ENCODE measurements at regions not wholly inside any gene's neighbourhood (a gene's known extent, or its start where the extent isn't known, plus 50 kb on each side); places are given as distances from the start of the nearest gene placed in this dataset.

GRCh38 chr1:222910699-222911098 lies 95.9 kb downstream of the DISP1 start:
- no peak for DNase-seq (ENCODE audit: low read depth in 4 of 4, low spot score in 2 of 4)

DNA sequence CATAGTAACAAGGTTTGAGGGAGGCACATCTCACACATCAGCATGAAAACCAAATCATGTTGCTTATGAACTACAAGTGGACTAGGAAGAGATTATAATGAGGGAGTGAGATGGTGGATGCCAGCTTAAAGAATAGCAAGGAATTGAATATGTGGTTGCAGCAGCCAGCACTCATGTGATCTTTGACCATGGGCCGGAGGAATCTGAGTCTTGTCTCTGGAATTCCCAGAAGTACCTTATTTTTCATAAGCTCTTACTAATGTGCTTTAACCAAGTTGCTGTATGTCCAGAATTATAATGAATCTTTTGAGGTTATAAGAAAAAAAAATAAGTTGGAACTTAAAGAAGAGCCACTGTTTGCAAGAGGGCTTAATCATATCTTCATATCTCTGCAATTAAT lies 97.0 kb downstream of the DISP1 start:
- no peak for DNase-seq (ENCODE audit: low read depth in 4 of 4, low spot score in 2 of 4)

DNA sequence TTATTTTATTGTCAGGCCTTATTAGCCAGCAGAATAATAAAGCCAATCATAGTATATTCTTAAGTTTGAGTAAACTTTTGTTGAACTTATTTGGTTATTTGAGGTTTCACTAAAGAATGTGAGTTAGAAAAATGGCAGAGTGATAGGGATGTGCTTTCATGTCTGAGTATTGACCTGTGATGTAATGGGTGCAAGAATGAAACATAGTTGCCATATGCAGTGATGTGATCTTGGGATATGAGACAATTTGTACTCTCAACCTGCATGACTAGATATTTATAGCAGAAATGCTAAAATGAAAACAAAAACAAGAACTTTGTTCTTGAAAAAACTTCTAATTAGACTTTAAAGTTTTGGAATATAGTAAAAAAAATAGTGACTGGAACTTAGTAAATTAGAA lies 97.9 kb downstream of the DISP1 start:
- no peak for DNase-seq (ENCODE audit: low read depth in 4 of 4, low spot score in 2 of 4)

GRCh38 chr1:222914861-222915632 lies 100.2 kb downstream of the DISP1 start:
- no peak for DNase-seq (ENCODE audit: low read depth in 4 of 4, low spot score in 2 of 4)

DNA sequence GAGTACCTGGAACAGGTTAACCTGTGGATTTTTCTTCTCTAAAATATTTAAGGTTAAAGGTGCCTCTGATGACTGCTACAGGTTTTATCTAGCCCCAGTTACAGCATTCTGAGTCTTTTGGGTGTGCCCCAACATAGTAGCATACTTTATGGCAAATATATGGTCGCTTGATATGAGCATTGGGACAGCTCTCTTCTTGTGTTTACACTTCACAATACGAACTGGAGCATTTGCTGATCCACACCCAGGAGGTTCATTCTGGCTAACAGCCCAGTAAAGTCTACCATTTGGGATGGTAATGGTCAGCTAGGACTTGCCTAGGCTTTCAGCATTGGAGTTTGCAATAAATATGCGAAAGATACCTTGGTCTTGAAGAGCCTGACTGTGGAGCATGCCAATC lies 101.3 kb downstream of the DISP1 start:
- DNase-seq (ENCODE audit: low read depth in 4 of 4, low spot score in 2 of 4), result no peak

- no peak for DNase-seq (ENCODE audit: low read depth in 4 of 4, low spot score in 2 of 4)
Observed at GRCh38 chr1:222918801-222919477, 104.1 kb downstream of the DISP1 start.

DNA sequence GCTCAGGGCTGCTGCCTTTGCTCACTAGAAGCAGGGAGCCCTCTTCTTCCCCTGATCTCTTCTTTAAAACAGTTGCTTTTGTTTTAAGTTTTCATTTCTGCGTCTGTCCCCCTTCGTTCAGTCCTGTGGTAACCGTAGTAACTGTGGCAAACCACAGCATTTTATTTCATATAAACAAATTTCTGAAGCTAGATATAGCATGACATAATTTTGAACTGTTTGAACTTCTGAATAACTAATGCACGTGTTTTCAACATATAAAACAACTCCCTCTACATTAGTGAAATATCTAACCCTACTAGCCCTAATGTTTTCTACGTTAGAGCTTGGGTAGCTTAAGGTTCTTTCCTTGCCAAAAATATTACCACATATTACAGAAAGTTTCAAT lies 104.6 kb downstream of the DISP1 start:
- DNase-seq (ENCODE audit: low read depth in 4 of 4, low spot score in 2 of 4), result no peak

- DNase-seq (ENCODE audit: low read depth in 4 of 4, low spot score in 2 of 4), result no peak
Observed at GRCh38 chr1:222920169-222920568, 105.3 kb downstream of the DISP1 start.

GRCh38 chr1:222921945-222922344 lies 107.1 kb downstream of the DISP1 start:
- DNase-seq (ENCODE audit: low read depth in 4 of 4, low spot score in 2 of 4), result no peak

DNA sequence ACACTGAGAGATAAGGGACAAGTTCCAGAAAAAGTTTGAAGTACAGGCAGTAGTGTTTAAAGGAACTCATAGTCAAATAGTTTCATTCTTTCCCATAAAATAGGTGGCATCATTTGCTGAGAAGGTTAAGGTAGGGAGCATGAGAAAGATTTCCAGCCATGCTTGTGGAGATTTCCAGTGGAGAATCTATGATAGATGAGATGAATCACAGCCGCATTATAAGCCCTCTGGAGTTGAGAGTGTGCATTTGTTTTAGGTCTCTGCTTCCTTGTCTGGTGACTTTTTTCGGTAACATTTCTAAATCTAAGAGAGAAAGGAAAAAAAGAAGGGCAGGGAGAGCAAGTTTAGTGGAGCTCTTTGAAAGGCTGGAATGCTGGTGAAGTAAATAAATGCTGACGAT lies 108.7 kb downstream of the DISP1 start:
- DNase-seq (ENCODE audit: low read depth in 4 of 4, low spot score in 2 of 4), result no peak

DNA sequence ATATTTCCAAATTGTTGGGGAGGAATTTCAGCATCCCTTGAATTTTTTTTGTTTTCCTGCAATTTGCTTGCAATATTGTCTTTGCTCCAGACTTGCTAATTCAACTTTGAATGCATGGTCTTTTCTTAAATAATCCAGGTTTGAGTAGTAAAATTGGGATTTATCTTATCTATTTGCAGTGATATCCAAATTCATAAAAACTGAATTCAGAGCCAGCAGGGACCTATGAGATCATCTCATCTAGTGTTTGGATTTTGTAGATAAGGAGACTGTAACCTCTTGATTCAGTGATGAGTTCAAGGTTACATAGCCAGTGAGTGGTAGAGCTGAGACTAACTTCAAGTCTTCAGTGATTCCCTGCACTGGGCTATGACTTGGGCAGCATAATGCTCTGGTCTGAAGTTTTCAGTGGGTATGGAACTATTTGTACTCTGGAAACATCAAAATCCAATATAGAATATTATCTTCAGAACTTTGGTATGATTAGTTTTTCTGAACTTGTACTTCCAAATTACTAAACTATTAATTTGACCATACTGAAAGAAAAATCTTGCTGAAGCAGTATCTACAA lies 109.4 kb downstream of the DISP1 start:
- no peak for DNase-seq (ENCODE audit: low read depth in 4 of 4, low spot score in 2 of 4)

DNA sequence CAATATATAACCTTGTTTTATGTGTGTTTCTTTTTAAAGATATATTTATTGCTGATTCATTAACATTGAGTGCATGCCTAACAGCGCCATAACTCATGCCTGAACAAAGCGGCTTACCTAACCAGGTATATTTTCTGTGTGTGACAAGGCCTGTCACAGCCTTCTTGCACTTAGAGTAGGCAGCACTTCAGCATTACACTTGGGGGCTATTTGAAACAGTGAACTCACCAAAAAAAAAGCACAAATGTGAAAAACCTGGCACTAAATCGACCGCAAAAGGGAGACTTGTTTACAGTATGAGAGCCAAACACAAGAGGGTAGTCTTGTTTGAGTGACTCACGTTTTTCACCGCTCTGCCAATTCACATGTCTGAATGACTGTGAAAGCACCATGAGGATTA lies 111.7 kb downstream of the DISP1 start:
- no peak for DNase-seq (ENCODE audit: low read depth in 4 of 4, low spot score in 2 of 4)

DNA sequence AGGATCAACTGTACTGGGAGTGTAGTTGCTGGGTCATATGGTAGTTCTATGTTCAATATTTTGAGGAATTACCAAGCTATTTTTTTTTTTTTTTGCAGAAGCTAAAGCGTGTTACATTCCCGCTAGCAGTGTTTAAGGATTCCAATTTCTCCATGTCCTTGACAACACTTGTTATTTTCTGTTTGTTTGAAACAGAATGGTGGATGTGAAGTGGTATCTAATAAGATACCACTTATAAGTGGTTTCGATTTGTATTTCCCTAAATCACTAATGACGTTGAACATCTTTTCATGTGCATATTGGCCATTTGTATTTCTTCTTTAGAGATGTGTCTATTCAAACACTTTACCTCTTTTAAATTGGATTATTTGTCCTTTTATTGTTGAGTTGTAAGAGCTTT lies 112.2 kb downstream of the DISP1 start:
- DNase-seq (ENCODE audit: low read depth in 4 of 4, low spot score in 2 of 4), result no peak

DNA sequence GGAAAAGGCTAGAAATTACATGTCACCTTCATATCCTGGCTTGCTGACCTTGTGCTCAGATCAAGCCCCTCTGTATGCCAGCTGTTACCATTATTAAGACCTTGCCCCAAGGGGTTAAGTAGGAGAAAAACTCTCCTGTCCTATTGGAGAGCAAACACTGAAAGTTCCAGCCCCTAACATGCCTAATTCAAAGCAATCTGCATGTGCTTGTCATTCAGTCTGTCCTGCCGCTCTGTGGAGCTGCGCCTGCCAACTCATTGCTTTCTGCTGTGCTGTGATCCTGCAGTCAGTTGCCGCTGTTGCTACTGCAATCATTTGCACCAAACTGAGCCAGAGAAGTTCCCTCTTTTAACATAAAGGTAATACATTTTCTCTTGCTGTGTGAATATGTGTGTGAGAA lies 113.4 kb downstream of the DISP1 start:
- peak in 2 of 4 donors; percentile 23 to 38 for DNase-seq (ENCODE audit: low read depth in 4 of 4, low spot score in 2 of 4)

- no peak for DNase-seq (ENCODE audit: low read depth in 4 of 4, low spot score in 2 of 4)
Observed at GRCh38 chr1:222930070-222930469, 115.2 kb downstream of the DISP1 start.

GRCh38 chr1:222931023-222931422 lies 116.2 kb downstream of the DISP1 start:
- DNase-seq (ENCODE audit: low read depth in 4 of 4, low spot score in 2 of 4), result no peak

DNA sequence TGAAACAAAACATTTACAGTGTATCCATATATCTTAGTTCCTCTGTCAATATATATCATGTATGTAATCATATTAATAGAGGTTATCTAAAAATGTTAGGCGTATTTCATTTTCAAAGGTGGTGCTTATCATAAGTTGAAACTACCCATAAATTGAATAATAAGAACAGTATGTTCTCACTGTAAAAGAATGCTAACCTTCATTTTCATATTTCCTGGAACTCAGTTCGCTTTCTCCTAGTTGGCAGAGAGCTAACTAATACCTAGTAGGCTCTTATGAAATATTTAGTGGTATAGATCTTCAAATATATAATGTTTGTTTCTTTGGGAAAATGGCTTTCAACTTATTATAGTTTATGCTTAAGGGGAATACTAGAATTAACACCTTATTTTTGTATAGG lies 118.4 kb downstream of the DISP1 start:
- DNase-seq (ENCODE audit: low read depth in 4 of 4, low spot score in 2 of 4), result no peak

GRCh38 chr1:222935239-222935900 lies 120.5 kb downstream of the DISP1 start:
- DNase-seq (ENCODE audit: low read depth in 4 of 4, low spot score in 2 of 4), result no peak

GRCh38 chr1:222936042-222936441 lies 121.2 kb downstream of the DISP1 start:
- no peak for DNase-seq (ENCODE audit: low read depth in 4 of 4, low spot score in 2 of 4)

- no peak for DNase-seq (ENCODE audit: low read depth in 4 of 4, low spot score in 2 of 4)
Observed at GRCh38 chr1:222938986-222939385, 124.1 kb downstream of the DISP1 start.

DNA sequence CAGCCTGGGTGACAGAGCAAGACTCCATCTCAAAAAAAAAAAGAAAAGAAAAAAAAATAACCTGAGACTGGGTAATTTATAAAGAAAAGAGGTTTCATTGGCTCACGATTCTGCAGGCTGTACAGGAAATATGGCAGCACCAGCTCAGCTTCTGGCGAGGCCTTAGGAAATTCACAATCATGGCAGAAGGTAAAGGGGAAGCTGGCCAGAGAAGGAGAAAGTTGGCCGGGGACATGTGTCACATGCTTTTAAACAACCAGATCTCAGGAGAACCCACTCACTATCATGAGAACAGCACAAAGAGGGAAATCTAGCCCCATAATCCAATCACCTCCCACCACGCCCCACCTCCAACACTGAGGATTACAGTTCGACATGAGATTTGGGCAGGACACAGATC lies 125.3 kb downstream of the DISP1 start:
- DNase-seq (ENCODE audit: low read depth in 4 of 4, low spot score in 2 of 4), result no peak

DNA sequence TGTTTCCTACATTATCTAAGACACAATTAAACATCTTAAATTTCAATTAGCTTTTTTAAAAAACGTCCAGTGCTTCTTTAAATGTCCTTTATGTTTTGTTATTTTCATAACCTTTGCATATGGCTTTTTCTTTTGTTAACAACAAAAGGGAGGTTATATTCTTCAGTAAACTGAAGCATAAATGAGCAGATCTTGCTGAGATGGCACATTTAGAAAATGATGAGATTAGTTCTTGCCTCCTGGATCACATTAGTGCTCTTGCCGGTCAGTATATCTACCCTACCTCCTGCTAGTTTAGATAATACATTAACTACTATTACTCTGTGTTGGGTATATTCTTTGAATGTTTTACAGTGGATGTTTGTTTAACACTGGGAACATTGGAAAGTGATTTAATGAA lies 126.1 kb downstream of the DISP1 start:
- DNase-seq (ENCODE audit: low read depth in 4 of 4, low spot score in 2 of 4), result no peak
